GM12891 (cell line): ENCODE measurements at regions not wholly inside any gene's neighbourhood (a gene's known extent, or its start where the extent isn't known, plus 50 kb on each side); places are given as distances from the start of the nearest gene placed in this dataset.

Experiments used
- POLR2A ChIP-seq: IDR thresholded peaks from 2 replicates; pipeline ENCODE4 v1.6.1; 2011; ENCODE audit warnings: low read depth, low read length, control low read depth
- POLR2AphosphoS5 ChIP-seq: IDR thresholded peaks from 2 replicates; pipeline ENCODE4 v1.6.1; 2011; ENCODE audit warnings: low read depth, low read length, control low read depth
- POU2F2 ChIP-seq: IDR thresholded peaks from 2 replicates; pipeline ENCODE4 v1.6.1; 2011; ENCODE audit warnings: low read depth, mild to moderate bottlenecking, control low read depth, low read length, moderate library complexity
- SPI1 ChIP-seq: IDR thresholded peaks from 2 replicates; pipeline ENCODE4 v1.6.1; 2011; ENCODE audit warnings: low read depth, low read length, control low read depth
- TAF1 ChIP-seq: IDR thresholded peaks from 2 replicates; pipeline ENCODE4 v1.6.1; 2011; ENCODE audit warnings: low read depth, low read length, control low read depth

- no peak for TF ChIP-seq POLR2AphosphoS5
- TF ChIP-seq TAF1, result no peak
- TF ChIP-seq POLR2A, result no peak
- TF ChIP-seq SPI1, result no peak
- no peak for TF ChIP-seq POU2F2
Observed at GRCh38 chr12:85559127-85559526, 277.1 kb downstream of the RASSF9 start.
